ENCODE measurements at regions not wholly inside any gene's neighbourhood (a gene's known extent, or its start where the extent isn't known, plus 50 kb on each side); places are given as distances from the start of the nearest gene placed in this dataset.

DNA sequence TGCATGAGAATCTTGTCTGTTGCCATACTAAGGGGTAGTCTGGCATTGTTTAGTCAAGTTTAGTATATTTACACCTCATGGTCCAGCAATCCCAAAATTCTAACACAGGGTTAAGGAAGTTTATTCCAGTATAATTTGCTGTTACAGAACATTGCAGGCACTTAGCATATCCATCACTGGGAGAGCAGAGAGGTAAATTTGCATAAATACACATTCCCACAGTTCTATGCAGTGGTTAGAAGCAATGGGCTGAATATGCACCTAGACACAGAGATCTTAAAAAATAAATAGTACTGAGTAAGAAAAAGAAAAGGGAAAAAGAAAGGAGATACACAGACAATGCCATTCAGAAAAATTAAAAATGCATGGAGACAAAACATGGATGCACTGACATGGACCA, 692.3 kb upstream of the MEF2C start:
- Histone ChIP-seq H3K9me2 (ENCODE audit: insufficient read depth, low read length) (no peaks in the 10 kb centered on the region), H3K79me2 (replicated peaks; ENCODE audit: insufficient read depth, low read length) (no peaks in the 10 kb centered on the region), H3K9me3 (ENCODE audit: low read length) (no peaks in the 10 kb centered on the region), H3K4me3 (ENCODE audit: low read length) (no peak overlapping the region), H3K36me3 (ENCODE audit: insufficient read depth, low read length) (no peaks in the 10 kb centered on the region), H3K4me2 (ENCODE audit: low read length) (no peak overlapping the region), H2AFZ (ENCODE audit: low read depth, low read length) (no peak overlapping the region), H3F3A (ENCODE audit: insufficient read depth, low read length, poor library complexity, severe bottlenecking) (no peaks in the 10 kb centered on the region), H4K20me1 (ENCODE audit: insufficient read depth) (no peaks in the 10 kb centered on the region), H3K9ac (ENCODE audit: low read length) (no peak overlapping the region), H3K27me3 (ENCODE audit: insufficient read depth, low read depth, low read length) (no peaks in the 10 kb centered on the region), H3K27ac (ENCODE audit: low read length) (no peak overlapping the region)
- no peak for TF ChIP-seq SMC3 (conservative IDR thresholded peaks at IDR 0.05; ENCODE audit: poor library complexity)
- no peak for TF ChIP-seq TAF1 (IDR thresholded peaks at IDR 0.05; ENCODE audit: low read depth)
- TF ChIP-seq EZH2 (IDR thresholded peaks at IDR 0.05; ENCODE audit: borderline replicate concordance, insufficient read depth, low read length, poor library complexity, severe bottlenecking): no peak
- TF ChIP-seq RAD21 (conservative IDR thresholded peaks at IDR 0.05): no peak
- TF ChIP-seq POLR2AphosphoS5 (IDR thresholded peaks at IDR 0.05): no peak
- TF ChIP-seq, protein P1, sequence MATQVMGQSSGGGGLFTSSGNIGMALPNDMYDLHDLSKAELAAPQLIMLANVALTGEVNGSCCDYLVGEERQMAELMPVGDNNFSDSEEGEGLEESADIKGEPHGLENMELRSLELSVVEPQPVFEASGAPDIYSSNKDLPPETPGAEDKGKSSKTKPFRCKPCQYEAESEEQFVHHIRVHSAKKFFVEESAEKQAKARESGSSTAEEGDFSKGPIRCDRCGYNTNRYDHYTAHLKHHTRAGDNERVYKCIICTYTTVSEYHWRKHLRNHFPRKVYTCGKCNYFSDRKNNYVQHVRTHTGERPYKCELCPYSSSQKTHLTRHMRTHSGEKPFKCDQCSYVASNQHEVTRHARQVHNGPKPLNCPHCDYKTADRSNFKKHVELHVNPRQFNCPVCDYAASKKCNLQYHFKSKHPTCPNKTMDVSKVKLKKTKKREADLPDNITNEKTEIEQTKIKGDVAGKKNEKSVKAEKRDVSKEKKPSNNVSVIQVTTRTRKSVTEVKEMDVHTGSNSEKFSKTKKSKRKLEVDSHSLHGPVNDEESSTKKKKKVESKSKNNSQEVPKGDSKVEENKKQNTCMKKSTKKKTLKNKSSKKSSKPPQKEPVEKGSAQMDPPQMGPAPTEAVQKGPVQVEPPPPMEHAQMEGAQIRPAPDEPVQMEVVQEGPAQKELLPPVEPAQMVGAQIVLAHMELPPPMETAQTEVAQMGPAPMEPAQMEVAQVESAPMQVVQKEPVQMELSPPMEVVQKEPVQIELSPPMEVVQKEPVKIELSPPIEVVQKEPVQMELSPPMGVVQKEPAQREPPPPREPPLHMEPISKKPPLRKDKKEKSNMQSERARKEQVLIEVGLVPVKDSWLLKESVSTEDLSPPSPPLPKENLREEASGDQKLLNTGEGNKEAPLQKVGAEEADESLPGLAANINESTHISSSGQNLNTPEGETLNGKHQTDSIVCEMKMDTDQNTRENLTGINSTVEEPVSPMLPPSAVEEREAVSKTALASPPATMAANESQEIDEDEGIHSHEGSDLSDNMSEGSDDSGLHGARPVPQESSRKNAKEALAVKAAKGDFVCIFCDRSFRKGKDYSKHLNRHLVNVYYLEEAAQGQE (IDR thresholded peaks at IDR 0.05; ENCODE audit: borderline replicate concordance): no peak
- TF ChIP-seq, protein P2, sequence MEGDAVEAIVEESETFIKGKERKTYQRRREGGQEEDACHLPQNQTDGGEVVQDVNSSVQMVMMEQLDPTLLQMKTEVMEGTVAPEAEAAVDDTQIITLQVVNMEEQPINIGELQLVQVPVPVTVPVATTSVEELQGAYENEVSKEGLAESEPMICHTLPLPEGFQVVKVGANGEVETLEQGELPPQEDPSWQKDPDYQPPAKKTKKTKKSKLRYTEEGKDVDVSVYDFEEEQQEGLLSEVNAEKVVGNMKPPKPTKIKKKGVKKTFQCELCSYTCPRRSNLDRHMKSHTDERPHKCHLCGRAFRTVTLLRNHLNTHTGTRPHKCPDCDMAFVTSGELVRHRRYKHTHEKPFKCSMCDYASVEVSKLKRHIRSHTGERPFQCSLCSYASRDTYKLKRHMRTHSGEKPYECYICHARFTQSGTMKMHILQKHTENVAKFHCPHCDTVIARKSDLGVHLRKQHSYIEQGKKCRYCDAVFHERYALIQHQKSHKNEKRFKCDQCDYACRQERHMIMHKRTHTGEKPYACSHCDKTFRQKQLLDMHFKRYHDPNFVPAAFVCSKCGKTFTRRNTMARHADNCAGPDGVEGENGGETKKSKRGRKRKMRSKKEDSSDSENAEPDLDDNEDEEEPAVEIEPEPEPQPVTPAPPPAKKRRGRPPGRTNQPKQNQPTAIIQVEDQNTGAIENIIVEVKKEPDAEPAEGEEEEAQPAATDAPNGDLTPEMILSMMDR (IDR thresholded peaks at IDR 0.05; ENCODE audit: poor library complexity, severe bottlenecking): no peak
- TF ChIP-seq MXI1 (conservative IDR thresholded peaks at IDR 0.05; ENCODE audit: poor library complexity, severe bottlenecking): no peak
- no peak for TF ChIP-seq EP300 (conservative IDR thresholded peaks at IDR 0.05; ENCODE audit: poor library complexity, severe bottlenecking)

- no peaks in the 10 kb centered on the region for H3K36me3 ChIP-seq (ENCODE audit: insufficient read depth, low read length)
- no peak overlapping the region for H2AFZ ChIP-seq (ENCODE audit: low read depth, low read length)
- H3K4me2 ChIP-seq (ENCODE audit: low read length): no peak overlapping the region
- no peak overlapping the region for H3K27ac ChIP-seq (ENCODE audit: low read length)
- no peaks in the 10 kb centered on the region for H3F3A ChIP-seq (ENCODE audit: insufficient read depth, low read length, poor library complexity, severe bottlenecking)
- no peak overlapping the region for H3K9ac ChIP-seq (ENCODE audit: low read length)
- TF ChIP-seq, protein P1 (IDR thresholded peaks at IDR 0.05; ENCODE audit: borderline replicate concordance): no peak
- TF ChIP-seq, protein P2 (IDR thresholded peaks at IDR 0.05; ENCODE audit: poor library complexity, severe bottlenecking): no peak
- TF ChIP-seq TAF1 (IDR thresholded peaks at IDR 0.05; ENCODE audit: low read depth) (no peak), EZH2 (IDR thresholded peaks at IDR 0.05; ENCODE audit: borderline replicate concordance, insufficient read depth, low read length, poor library complexity, severe bottlenecking) (no peak), MXI1 (conservative IDR thresholded peaks at IDR 0.05; ENCODE audit: poor library complexity, severe bottlenecking) (no peak), SMC3 (conservative IDR thresholded peaks at IDR 0.05; ENCODE audit: poor library complexity) (no peak), RAD21 (conservative IDR thresholded peaks at IDR 0.05) (no peak), POLR2AphosphoS5 (IDR thresholded peaks at IDR 0.05) (no peak), EP300 (conservative IDR thresholded peaks at IDR 0.05; ENCODE audit: poor library complexity, severe bottlenecking) (no peak)
- no peaks in the 10 kb centered on the region for H3K9me3 ChIP-seq (ENCODE audit: low read length)
- H3K9me2 ChIP-seq (ENCODE audit: insufficient read depth, low read length): no peaks in the 10 kb centered on the region
- H3K4me3 ChIP-seq (ENCODE audit: low read length): no peak overlapping the region
- no peaks in the 10 kb centered on the region for H3K27me3 ChIP-seq (ENCODE audit: insufficient read depth, low read depth, low read length)
- H4K20me1 ChIP-seq (ENCODE audit: insufficient read depth): no peaks in the 10 kb centered on the region
- no peaks in the 10 kb centered on the region for H3K79me2 ChIP-seq (replicated peaks; ENCODE audit: insufficient read depth, low read length)
Observed at GRCh38 chr5:89573345-89573744, 690.4 kb upstream of the MEF2C start.

Data from neural cell (in vitro differentiated cells).